SK-N-DZ (cell line): ENCODE measurements at regions not wholly inside any gene's neighbourhood (a gene's known extent, or its start where the extent isn't known, plus 50 kb on each side); places are given as distances from the start of the nearest gene placed in this dataset.

ENCODE experiments used
- DNase-seq: peaks from one replicate; pipeline ENCODE4 v3.0.0-alpha.2; 2015; ENCODE audit warnings: low spot score
- small RNA-seq, 2 experiments: library from RNA; depleted of rRNA; stranded (forward); fragments of <200 nt; gene quantifications; one replicate each; pipeline ENCODE3, GENCODE V24; 2014

- DNase-seq: no peak
These were observed 61.7 kb upstream of the MDFIC2 start for GRCh38 chr3:70374179-70374578.

Small RNA genes lying in the stretch of these regions (small RNA-seq; reads per million reads assigned to genes)
- gene COX6CP6 (0 reads per million in 2 experiments), gene RNU6-281P (0 reads per million in 2 experiments)
